Uterus (tissue), 3 donors: ENCODE measurements at regions not wholly inside any gene's neighbourhood (a gene's known extent, or its start where the extent isn't known, plus 50 kb on each side); places are given as distances from the start of the nearest gene placed in this dataset.

ENCODE experiments used
- DNase-seq, 2 donors: peaks; one replicate each; pipeline ENCODE4 v3.0.0-alpha.2; 2019 to 2020
- H3K27ac ChIP-seq, 2 donors: fragments of 200-600 bp; sonication (generic); 1 replicate in 1 of 2; 2 replicates in 1 of 2; pipeline ENCODE4 v1.5.1; 2016 to 2018
- H3K27me3 ChIP-seq, 2 donors: fragments of 200-600 bp; sonication (generic); one replicate each; pipeline ENCODE4 v1.5.1; 2018 to 2019; ENCODE audit warnings: control low read depth in 1 of 2
- H3K36me3 ChIP-seq, 2 donors: fragments of 200-600 bp; sonication (generic); one replicate each; pipeline ENCODE4 v1.5.1; 2019; ENCODE audit warnings: control low read depth in 1 of 2
- H3K4me1 ChIP-seq, 2 donors: fragments of 200-600 bp; sonication (generic); one replicate each; pipeline ENCODE4 v1.5.1; 2018 to 2019; ENCODE audit warnings: control low read depth in 1 of 2
- H3K4me3 ChIP-seq, 2 donors: fragments of 200-600 bp; sonication (generic); 1 replicate in 1 of 2; 2 replicates in 1 of 2; pipeline ENCODE4 v1.5.1; 2018 to 2019; ENCODE audit warnings: mild to moderate bottlenecking in 1 of 2
- H3K9me3 ChIP-seq, 2 donors: fragments of 200-600 bp; sonication (generic); one replicate each; pipeline ENCODE4 v1.5.1; 2019; ENCODE audit warnings: control low read depth in 1 of 2
- POLR2A ChIP-seq, 2 donors: fragments of 450-650 bp; IDR thresholded peaks; one replicate each; pipeline ENCODE4 v1.6.1; 2016; ENCODE audit warnings: antibody characterized with exemption in 2 of 2, mild to moderate bottlenecking in 1 of 2, moderate library complexity in 1 of 2
- intact Hi-C: fragments of 100-400 bp; cut with DNase I; formaldehyde crosslinking; loops from one replicate; pipeline ENCODE4 v1.15.1; 2023; ENCODE audit warnings: low total_unique reads
- TF ChIP-seq, protein P1 (sequence below), 4 experiments: fragments of 200-600 bp in 2 of 4; fragments of 450-650 bp in 2 of 4; sonication (generic) in 2 of 4; IDR thresholded peaks; one replicate each; pipeline ENCODE4 v1.5.1; 2016 to 2019; ENCODE audit warnings: antibody characterized with exemption in 4 of 4, mild to moderate bottlenecking in 2 of 4, moderate library complexity in 1 of 4
- donor health status: DM: yes; HTN: yes; CAD: no.

DNA sequence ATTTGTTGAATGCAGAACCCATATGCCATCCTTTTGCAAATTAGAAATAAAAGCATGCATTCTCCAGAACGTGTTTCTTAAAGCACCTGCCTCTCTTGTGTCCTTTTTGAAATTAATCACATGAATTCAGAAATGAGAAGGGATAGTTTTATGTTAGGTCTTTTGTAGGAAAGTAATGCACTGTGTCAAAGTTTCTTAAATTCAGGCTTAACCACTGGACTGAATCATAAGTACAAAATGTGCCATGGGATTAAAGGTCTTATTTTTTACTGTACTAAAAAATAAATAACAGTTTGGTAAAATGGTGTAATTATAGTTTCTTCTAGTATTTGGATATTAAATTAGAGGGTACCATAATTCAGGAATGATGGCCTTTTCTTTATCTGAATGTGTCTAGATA, 290.1 kb upstream of the USP25 start:
- intact Hi-C loops, result no loop called here
- Histone ChIP-seq H3K27ac (no peak overlapping the region), H3K9me3 (no peaks in the 10 kb centered on the region), H3K4me3 (no peak overlapping the region), H3K4me1 (no peaks in the 10 kb centered on the region), H3K36me3 (no peaks in the 10 kb centered on the region), H3K27me3 (no peaks in the 10 kb centered on the region)
- no peak for DNase-seq
- TF ChIP-seq, protein P1, sequence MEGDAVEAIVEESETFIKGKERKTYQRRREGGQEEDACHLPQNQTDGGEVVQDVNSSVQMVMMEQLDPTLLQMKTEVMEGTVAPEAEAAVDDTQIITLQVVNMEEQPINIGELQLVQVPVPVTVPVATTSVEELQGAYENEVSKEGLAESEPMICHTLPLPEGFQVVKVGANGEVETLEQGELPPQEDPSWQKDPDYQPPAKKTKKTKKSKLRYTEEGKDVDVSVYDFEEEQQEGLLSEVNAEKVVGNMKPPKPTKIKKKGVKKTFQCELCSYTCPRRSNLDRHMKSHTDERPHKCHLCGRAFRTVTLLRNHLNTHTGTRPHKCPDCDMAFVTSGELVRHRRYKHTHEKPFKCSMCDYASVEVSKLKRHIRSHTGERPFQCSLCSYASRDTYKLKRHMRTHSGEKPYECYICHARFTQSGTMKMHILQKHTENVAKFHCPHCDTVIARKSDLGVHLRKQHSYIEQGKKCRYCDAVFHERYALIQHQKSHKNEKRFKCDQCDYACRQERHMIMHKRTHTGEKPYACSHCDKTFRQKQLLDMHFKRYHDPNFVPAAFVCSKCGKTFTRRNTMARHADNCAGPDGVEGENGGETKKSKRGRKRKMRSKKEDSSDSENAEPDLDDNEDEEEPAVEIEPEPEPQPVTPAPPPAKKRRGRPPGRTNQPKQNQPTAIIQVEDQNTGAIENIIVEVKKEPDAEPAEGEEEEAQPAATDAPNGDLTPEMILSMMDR (IDR thresholded peaks at IDR 0.05), result no peak
- no peak for TF ChIP-seq POLR2A (IDR thresholded peaks at IDR 0.05)

GRCh38 chr21:15441060-15441493, 288.7 kb upstream of the USP25 start:
- Histone ChIP-seq H3K27ac (no peak overlapping the region), H3K4me1 (no peaks in the 10 kb centered on the region), H3K9me3 (no peaks in the 10 kb centered on the region), H3K27me3 (no peaks in the 10 kb centered on the region), H3K4me3 (no peak overlapping the region), H3K36me3 (no peaks in the 10 kb centered on the region)
- intact Hi-C loops, result no loop called here
- no peak for DNase-seq
- TF ChIP-seq, protein P1 (IDR thresholded peaks at IDR 0.05), result no peak
- no peak for TF ChIP-seq POLR2A (IDR thresholded peaks at IDR 0.05)

- intact Hi-C loops, result no loop called here
- H3K27ac ChIP-seq, result peak overlapping the region in 1 of 2 donors; percentile 22
- no peaks in the 10 kb centered on the region for H3K27me3 ChIP-seq
- TF ChIP-seq, protein P1 (IDR thresholded peaks at IDR 0.05), result no peak
- no peak for TF ChIP-seq POLR2A (IDR thresholded peaks at IDR 0.05)
- DNase-seq, result no peak
- H3K9me3 ChIP-seq, result no peaks in the 10 kb centered on the region
- no peaks in the 10 kb centered on the region for H3K4me1 ChIP-seq
- no peak overlapping the region for H3K4me3 ChIP-seq
- no peaks in the 10 kb centered on the region for H3K36me3 ChIP-seq
Observed at GRCh38 chr21:15441992-15442391, 287.8 kb upstream of the USP25 start.

- Histone ChIP-seq H3K36me3 (no peaks in the 10 kb centered on the region), H3K27ac (peak overlapping the region in 1 of 2 donors; percentile 22), H3K4me3 (no peak overlapping the region), H3K9me3 (no peaks in the 10 kb centered on the region), H3K27me3 (no peaks in the 10 kb centered on the region), H3K4me1 (no peaks in the 10 kb centered on the region)
- intact Hi-C loops, result no loop called here
- TF ChIP-seq, protein P1 (IDR thresholded peaks at IDR 0.05), result no peak
- no peak for TF ChIP-seq POLR2A (IDR thresholded peaks at IDR 0.05)
- no peak for DNase-seq
Observed at GRCh38 chr21:15442743-15443469, 286.9 kb upstream of the USP25 start.

DNA sequence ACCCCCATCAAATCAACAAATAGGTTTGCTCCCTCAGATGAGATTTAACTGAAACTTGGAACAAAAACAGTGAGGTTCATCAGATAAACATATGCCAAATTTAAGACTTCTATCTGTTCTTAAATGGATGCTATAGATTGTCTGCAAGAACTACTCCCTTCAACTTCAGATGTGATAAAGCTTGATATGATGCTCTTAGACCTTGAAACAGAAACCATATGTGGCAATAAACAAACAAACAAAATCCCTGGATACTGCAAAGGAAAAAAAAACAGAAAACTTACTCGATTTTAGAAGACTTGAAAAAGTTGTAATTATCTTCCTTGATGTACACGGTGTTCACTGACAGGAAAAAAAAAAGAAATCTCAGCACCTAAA, 286.1 kb upstream of the USP25 start:
- no peak overlapping the region for H3K4me3 ChIP-seq
- intact Hi-C loops, result no loop called here
- DNase-seq, result no peak
- peak overlapping the region in 1 of 2 donors; percentile 12 for H3K27ac ChIP-seq
- no peak for TF ChIP-seq POLR2A (IDR thresholded peaks at IDR 0.05)
- TF ChIP-seq, protein P1 (IDR thresholded peaks at IDR 0.05), result no peak
- H3K9me3 ChIP-seq, result no peaks in the 10 kb centered on the region
- H3K27me3 ChIP-seq, result no peaks in the 10 kb centered on the region
- H3K4me1 ChIP-seq, result no peaks in the 10 kb centered on the region
- no peaks in the 10 kb centered on the region for H3K36me3 ChIP-seq
